ENCODE measurements at regions not wholly inside any gene's neighbourhood (a gene's known extent, or its start where the extent isn't known, plus 50 kb on each side); places are given as distances from the start of the nearest gene placed in this dataset.

DNA sequence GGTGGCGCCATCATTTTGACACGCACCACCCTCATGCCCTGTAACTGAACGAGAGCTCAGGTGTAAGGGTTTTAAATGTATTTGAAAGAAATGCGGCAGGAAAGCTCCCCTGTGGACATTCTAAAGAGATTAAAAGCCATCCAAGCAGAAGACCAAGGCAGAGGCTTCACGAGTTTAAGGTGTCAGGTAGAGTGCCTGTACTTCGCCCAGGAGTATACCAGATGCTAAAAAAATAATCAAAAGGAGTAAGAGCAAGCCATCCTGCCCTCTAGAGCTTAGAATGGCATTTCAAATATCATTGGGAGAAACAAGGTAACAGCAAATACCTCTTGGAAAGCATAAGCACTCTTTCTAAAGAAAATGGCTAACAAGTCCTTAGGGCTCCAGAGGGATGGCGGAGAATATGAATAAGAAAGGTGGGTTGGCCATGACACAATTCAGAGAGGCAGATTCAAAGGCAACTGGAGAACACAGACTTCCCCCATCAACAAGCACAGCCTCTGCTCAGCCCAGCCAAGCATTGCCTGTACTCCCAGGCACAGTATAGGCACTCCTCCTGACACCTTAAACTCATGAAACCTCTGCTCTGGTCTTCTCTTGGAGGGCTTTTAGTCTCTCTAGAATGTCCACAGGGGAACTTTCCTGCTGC lies 447.6 kb downstream of the SUCLA2 start:
- no peak for TF ChIP-seq POLR2A (IDR thresholded peaks at IDR 0.05)
- TF ChIP-seq, protein P1, sequence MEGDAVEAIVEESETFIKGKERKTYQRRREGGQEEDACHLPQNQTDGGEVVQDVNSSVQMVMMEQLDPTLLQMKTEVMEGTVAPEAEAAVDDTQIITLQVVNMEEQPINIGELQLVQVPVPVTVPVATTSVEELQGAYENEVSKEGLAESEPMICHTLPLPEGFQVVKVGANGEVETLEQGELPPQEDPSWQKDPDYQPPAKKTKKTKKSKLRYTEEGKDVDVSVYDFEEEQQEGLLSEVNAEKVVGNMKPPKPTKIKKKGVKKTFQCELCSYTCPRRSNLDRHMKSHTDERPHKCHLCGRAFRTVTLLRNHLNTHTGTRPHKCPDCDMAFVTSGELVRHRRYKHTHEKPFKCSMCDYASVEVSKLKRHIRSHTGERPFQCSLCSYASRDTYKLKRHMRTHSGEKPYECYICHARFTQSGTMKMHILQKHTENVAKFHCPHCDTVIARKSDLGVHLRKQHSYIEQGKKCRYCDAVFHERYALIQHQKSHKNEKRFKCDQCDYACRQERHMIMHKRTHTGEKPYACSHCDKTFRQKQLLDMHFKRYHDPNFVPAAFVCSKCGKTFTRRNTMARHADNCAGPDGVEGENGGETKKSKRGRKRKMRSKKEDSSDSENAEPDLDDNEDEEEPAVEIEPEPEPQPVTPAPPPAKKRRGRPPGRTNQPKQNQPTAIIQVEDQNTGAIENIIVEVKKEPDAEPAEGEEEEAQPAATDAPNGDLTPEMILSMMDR (IDR thresholded peaks at IDR 0.05) = no peak
